ENCODE measurements at regions not wholly inside any gene's neighbourhood (a gene's known extent, or its start where the extent isn't known, plus 50 kb on each side); places are given as distances from the start of the nearest gene placed in this dataset.
"Not testable (repeated sequence)": the region's sequence is repeated elsewhere in the genome, so short reads cannot be mapped to it uniquely, and the experiment has no call there.

- H3K4me3 ChIP-seq = no peak overlapping the region
- TF ChIP-seq CTCF (IDR thresholded peaks at IDR 0.05) = no peak
These were observed 88.1 kb upstream of the LCORL start for GRCh38 chr4:18109676-18110075.

GRCh38 chr4:18107848-18108528 lies 86.4 kb upstream of the LCORL start:
- H3K4me3 ChIP-seq; H3K4me1 ChIP-seq; H3K27ac ChIP-seq; H3K27me3 ChIP-seq; H3K36me3 ChIP-seq; H3K9me3 ChIP-seq; DNase-seq (ENCODE audit: low spot score in 2 of 2); intact Hi-C loops (cut with DNase I): not testable (repeated sequence)

More at GRCh38 chr4:18109676-18110075, 88.1 kb upstream of the LCORL start:
- Histone ChIP-seq H3K27ac (no peak overlapping the region), H3K4me1 (no peaks in the 10 kb centered on the region), H3K9me3 (no peaks in the 10 kb centered on the region), H3K36me3 (no peaks in the 10 kb centered on the region), H3K27me3 (no peaks in the 10 kb centered on the region)
- intact Hi-C loops (cut with DNase I) = no loop called here
- DNase-seq (ENCODE audit: low spot score in 2 of 2) = no peak

GRCh38 chr4:18106620-18107019 lies 85.1 kb upstream of the LCORL start:
- no peaks in the 10 kb centered on the region for H3K4me1 ChIP-seq
- TF ChIP-seq CTCF (IDR thresholded peaks at IDR 0.05) = no peak
- no peaks in the 10 kb centered on the region for H3K36me3 ChIP-seq
- intact Hi-C loops (cut with DNase I) = no loop called here
- no peak overlapping the region for H3K27ac ChIP-seq
- no peak overlapping the region for H3K4me3 ChIP-seq
- no peaks in the 10 kb centered on the region for H3K27me3 ChIP-seq
- no peak for DNase-seq (ENCODE audit: low spot score in 2 of 2)
- H3K9me3 ChIP-seq = no peaks in the 10 kb centered on the region

- no peak overlapping the region for H3K27ac ChIP-seq
These were observed 83.8 kb upstream of the LCORL start for GRCh38 chr4:18105030-18106011.

GRCh38 chr4:18103876-18104605 lies 82.5 kb upstream of the LCORL start:
- H3K4me3 ChIP-seq = no peak overlapping the region
- no peak for TF ChIP-seq CTCF (IDR thresholded peaks at IDR 0.05)
- no peak overlapping the region for H3K27ac ChIP-seq
- no peaks in the 10 kb centered on the region for H3K27me3 ChIP-seq
- H3K36me3 ChIP-seq = no peaks in the 10 kb centered on the region
- DNase-seq (ENCODE audit: low spot score in 2 of 2) = no peak
- no peaks in the 10 kb centered on the region for H3K9me3 ChIP-seq
- intact Hi-C loops (cut with DNase I) = no loop called here
- H3K4me1 ChIP-seq = no peaks in the 10 kb centered on the region

More at GRCh38 chr4:18105030-18106011, 83.8 kb upstream of the LCORL start:
- Histone ChIP-seq H3K4me1 (no peaks in the 10 kb centered on the region), H3K27me3 (no peaks in the 10 kb centered on the region), H3K9me3 (no peaks in the 10 kb centered on the region), H3K4me3 (no peak overlapping the region), H3K36me3 (no peaks in the 10 kb centered on the region)
- no peak for DNase-seq (ENCODE audit: low spot score in 2 of 2)
- intact Hi-C loops (cut with DNase I) = no loop called here
- no peak for TF ChIP-seq CTCF (IDR thresholded peaks at IDR 0.05)

Measured in ascending aorta (tissue), 2 donors.